Coronary artery (tissue), 2 donors: ENCODE measurements at regions not wholly inside any gene's neighbourhood (a gene's known extent, or its start where the extent isn't known, plus 50 kb on each side); places are given as distances from the start of the nearest gene placed in this dataset.

Experiments used
- DNase-seq: peaks from one replicate; pipeline ENCODE4 v3.0.0-alpha.2; 2017; ENCODE audit warnings: low spot score
- H3K27ac ChIP-seq, 2 donors: fragments of 200-600 bp; sonication (generic); one replicate each; pipeline ENCODE4 v1.5.1; 2016 to 2019
- H3K4me3 ChIP-seq: fragments of 200-600 bp; sonication (generic); 2 replicates; pipeline ENCODE4 v1.5.1; 2016; ENCODE audit warnings: mild to moderate bottlenecking, moderate library complexity
- TF ChIP-seq, protein P1 (sequence below): fragments of 200-600 bp; sonication (generic); IDR thresholded peaks from one replicate; pipeline ENCODE4 v1.5.1; 2019; ENCODE audit warnings: antibody characterized with exemption

DNA sequence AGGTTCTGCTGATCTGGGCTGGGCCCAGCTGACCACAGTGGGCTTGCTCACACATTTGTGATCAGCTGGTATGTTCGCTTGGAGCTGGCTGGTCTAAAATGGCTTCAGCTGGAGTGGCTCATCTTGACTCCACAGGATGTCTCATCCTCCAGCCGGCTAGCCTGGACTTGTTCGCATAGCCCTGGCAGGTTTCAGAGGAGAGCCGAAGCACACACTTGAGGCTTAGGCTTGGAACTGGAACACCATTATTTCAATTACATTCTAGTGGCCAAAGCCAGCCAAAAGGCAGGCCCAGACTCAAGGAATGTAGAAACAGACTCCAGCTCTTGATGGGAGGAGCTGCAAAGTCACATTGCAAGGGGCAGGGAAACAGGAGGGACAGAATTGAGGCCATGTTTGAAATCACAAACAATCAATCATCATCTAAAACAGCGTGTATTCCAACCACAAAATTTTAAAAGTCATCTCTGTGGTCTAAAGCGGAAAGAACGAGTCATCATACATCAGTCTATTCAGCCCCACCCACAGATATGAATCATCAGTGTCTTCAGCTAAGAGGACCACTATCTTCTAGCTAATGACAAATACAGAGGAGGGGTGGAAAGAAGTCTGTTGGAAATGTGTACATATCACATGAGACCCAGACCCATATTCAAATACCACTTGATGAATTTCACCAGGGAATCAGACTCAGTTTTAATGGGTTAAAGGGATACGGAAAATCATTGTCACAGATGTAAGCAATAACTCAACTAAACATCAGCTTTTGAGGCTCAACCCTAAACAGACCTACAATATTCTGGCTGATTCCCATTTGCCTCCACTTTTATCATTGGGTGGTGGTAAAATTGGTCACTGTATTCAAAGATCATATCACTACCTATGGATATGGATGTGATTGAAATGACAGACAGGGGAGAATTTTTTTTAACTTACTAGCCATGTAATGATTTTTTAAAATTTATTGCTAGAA is 139.0 kb upstream of the MKLN1 start:
- Histone ChIP-seq H3K27ac (peak overlapping the region in 1 of 2 donors; percentile 71), H3K4me3 (no peak overlapping the region)
- TF ChIP-seq, protein P1, sequence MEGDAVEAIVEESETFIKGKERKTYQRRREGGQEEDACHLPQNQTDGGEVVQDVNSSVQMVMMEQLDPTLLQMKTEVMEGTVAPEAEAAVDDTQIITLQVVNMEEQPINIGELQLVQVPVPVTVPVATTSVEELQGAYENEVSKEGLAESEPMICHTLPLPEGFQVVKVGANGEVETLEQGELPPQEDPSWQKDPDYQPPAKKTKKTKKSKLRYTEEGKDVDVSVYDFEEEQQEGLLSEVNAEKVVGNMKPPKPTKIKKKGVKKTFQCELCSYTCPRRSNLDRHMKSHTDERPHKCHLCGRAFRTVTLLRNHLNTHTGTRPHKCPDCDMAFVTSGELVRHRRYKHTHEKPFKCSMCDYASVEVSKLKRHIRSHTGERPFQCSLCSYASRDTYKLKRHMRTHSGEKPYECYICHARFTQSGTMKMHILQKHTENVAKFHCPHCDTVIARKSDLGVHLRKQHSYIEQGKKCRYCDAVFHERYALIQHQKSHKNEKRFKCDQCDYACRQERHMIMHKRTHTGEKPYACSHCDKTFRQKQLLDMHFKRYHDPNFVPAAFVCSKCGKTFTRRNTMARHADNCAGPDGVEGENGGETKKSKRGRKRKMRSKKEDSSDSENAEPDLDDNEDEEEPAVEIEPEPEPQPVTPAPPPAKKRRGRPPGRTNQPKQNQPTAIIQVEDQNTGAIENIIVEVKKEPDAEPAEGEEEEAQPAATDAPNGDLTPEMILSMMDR = no peak
- no peak for DNase-seq

DNA sequence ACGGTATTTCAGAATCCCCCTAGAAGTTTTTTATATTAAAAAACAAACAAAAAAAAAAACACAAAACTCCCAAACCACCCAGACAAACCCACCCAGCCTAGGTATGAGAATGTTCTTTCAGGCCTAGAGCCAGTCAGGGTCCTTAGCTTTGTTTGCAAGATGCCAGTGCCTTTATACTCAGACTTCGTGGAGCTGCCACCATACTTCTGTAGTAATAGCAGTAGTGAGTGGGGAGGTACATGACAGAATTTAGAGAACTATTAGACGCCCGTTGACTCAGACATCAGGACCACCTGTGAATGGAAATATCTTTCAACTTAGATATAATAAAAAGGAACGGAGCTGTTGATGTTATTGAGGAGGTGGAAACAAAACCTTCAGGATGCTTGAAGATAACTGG is 138.2 kb upstream of the MKLN1 start:
- DNase-seq = no peak
- TF ChIP-seq, protein P1 = no peak
- Histone ChIP-seq H3K4me3 (no peak overlapping the region), H3K27ac (no peak overlapping the region)

DNA sequence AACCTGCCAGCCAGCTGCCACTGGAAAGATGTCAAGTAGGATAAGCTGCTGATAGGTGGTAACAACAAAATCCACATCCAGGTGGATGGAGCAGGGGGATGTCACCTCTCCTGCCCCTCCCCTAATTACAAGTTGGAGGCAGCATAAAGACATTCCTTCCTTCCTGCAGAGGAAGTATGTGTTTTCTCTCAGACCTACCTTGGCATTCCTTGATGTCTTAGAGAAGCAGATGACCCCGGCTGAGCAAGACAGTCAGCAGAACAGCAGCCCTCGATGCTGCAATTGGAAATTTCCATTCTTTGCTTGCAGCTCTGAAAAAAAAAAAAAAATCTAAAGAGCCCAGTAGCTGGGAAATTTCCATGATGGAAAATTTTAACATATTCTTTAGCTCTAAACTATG is 137.5 kb upstream of the MKLN1 start:
- no peak overlapping the region for H3K27ac ChIP-seq

DNA sequence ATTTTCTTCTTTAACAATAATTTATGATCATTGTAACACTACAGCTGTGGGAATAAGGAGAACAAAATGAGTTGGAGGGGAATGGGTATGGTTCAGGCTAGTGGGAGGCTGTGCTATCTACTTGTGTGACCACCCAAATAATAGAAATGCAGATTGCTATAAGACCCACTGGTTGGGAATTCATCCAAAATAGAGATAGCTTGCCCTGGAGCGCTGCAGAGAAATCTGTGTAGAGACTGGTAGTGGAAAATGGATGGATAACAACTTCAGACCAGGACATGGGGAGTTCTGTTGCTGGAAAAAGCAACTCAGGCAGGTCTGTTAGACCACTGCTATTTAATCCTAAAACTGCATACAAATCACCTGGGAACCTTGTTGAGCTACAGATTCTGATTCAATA is 137.1 kb upstream of the MKLN1 start:
- TF ChIP-seq, protein P1 = no peak
- DNase-seq = no peak
- peak overlapping the region in 1 of 2 donors; percentile 38 for H3K27ac ChIP-seq
- H3K4me3 ChIP-seq = no peak overlapping the region

More for the DNA sequence above, 137.5 kb upstream of the MKLN1 start:
- TF ChIP-seq, protein P1 = no peak
- DNase-seq = no peak
- H3K4me3 ChIP-seq = no peak overlapping the region

DNA sequence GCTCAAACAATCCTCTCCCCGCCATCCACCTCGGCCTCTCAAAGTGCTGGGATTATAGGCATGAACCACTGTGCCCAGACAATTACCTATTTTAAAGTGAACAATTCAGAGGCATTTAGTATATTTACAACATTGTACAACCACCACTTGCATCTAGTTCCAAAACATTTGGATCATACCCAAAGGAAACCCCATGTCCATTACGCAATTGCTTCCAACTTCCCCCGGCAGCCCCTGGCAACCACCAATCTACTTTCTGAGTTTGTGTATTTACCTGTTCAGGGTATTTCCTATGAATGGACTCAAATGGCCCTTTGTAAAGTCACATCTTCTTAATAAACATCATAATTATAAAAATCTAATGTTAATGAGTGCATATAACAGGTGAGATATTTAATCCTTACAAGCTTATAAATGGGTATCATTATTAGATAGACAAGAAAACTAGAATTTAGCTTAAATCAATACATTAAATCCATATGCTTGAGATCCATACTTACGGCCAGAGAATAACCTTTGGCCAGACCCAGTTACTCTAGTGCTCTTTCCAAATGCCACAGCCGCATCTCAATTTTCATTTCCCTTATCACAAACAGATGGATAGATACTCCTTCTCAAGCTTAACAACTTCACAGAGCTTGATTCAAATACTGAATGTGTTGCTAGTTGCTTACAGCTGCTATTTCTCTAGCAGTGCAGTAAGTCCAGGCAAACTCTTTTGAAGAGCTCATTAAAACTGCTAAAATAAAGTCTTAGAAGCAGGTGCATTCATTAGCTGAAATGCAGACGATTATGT is 133.4 kb upstream of the MKLN1 start:
- H3K4me3 ChIP-seq = no peak overlapping the region
- no peak overlapping the region for H3K27ac ChIP-seq
- no peak for DNase-seq
- TF ChIP-seq, protein P1 = no peak

DNA sequence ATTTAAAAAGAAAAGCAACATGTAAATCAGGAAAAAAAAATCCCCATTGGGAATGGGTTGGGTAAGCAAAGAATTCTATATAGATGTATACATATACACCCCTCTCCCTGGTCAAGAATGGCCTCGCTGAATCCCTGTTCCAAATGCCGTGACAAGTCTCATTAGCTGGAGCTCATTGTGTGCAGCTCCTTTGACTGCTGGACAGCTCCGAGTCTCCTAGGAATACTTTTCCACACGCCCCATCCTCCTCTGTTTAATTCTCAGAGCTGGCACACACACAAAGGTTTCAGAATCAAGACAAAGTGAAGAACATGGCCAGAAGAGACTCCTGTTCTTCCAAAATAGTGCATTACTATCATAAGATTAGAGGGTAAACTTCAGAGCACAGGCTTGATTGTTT is 130.9 kb upstream of the MKLN1 start:
- Histone ChIP-seq H3K4me3 (no peak overlapping the region), H3K27ac (no peak overlapping the region)
- TF ChIP-seq, protein P1 = no peak
- DNase-seq = no peak
